GM18519 (cell line): ENCODE measurements at regions not wholly inside any gene's neighbourhood (a gene's known extent, or its start where the extent isn't known, plus 50 kb on each side); places are given as distances from the start of the nearest gene placed in this dataset.

Experiments
- ATAC-seq: cut with Tn5 transposase; IDR thresholded peaks from one replicate; pipeline ENCODE4 v1.9.1; 2021; ENCODE audit warnings: mild to moderate bottlenecking, moderate library complexity; ENCODE audit not compliant: unreplicated experiment, low FRiP score

DNA sequence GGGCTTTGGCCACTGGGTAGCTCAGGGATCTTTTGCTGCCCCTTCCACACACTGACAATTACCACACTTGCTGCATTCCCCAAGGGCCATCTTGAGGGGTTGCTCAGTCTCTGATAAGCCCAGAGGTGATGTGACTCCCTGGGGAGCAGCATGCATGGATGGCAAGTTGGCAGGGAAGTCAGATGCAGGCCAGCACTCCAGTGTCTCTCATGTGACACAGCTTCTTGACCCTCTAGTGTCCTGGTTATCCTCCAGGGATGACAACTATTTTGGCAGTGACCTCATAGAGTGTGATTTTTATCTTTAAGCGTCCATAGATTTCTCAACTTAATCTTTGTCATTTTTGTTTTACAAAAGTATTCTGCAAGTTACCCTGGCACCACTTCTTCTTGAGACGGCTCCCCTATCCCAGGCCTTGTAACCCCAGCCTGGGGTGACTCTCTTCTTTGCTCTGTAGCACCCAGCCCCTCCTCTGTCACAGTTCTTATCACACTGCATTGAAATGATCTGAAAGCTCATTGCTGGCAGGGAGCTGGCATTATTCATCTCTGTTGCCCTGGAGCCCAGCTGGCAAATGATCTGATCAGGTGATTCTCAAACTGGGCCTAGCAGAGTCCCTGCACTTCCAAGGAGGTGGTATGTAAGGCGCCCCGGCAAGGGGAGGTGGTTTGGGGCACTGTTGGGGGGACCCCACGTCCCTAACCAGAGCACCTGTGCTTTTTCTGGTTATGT is 72.6 kb downstream of the TENT5C start:
- ATAC-seq, result no peak

DNA sequence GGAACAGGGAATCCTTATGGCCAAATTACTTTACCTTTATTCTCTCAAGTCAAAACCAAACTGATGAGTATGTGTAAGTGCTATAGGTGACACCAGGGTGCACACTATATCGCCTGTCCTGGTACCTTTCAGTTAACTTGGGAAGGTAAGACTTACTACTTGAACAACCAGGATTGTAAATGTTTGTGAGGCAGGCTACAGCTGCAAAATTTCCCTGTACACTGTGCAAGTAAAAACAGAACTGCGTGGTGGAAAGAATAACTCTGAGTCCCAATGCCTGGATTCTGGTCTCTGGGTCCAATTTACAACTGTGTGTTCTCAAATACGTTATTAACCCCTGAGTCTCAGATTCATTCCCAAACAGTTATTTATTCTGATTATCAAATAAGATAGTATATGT is 73.5 kb downstream of the TENT5C start:
- ATAC-seq, result no peak

DNA sequence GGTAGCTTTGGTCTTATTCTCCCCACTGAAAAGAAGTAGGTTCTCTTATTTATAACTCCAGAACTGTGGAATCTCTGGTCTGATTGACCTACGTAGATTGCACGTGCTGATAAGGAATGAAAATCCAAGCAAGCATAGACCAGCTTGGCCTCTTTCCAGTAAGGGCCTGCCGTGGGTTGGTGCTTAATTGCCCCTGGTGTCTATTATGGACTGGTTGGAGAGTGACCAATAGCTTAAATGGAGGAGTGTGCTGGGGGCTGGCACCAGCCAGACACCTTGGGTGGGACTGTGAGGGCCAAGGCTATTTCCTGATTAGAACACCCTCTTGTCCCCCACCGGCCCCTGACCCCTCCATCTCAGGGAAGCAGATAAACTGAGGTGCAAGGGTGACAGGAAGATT is 74.0 kb downstream of the TENT5C start:
- no peak for ATAC-seq

DNA sequence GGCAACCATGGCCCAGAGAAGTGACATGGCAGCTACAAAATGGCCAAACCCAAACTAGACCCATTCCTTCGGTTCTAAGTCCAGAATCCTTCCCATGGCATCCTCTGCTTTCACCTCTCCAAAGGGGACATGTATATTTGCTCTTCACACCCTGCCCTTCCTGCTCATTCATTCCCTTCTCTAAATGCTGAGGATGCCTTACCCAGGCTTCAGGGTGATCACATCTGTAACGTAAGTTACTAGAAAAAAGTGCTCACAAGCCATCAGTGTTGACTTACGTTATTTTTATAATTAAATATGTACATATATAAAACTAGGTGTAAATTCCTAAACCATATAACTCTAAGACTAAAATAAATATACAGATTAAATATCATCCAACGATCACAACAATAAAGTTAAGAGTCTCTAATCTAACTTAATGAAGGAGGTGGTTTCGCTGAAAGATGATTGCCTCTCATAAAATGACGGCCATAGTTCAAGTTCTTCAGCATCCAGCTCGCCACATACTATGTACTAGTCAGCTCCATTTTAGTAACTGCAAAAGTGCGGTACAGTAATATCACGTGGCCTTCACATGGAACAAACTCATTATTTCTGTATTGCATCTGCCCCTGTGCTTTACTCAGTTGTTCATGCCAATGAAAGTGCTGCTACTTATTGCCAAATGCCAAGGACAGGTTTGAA is 74.6 kb downstream of the TENT5C start:
- no peak for ATAC-seq

DNA sequence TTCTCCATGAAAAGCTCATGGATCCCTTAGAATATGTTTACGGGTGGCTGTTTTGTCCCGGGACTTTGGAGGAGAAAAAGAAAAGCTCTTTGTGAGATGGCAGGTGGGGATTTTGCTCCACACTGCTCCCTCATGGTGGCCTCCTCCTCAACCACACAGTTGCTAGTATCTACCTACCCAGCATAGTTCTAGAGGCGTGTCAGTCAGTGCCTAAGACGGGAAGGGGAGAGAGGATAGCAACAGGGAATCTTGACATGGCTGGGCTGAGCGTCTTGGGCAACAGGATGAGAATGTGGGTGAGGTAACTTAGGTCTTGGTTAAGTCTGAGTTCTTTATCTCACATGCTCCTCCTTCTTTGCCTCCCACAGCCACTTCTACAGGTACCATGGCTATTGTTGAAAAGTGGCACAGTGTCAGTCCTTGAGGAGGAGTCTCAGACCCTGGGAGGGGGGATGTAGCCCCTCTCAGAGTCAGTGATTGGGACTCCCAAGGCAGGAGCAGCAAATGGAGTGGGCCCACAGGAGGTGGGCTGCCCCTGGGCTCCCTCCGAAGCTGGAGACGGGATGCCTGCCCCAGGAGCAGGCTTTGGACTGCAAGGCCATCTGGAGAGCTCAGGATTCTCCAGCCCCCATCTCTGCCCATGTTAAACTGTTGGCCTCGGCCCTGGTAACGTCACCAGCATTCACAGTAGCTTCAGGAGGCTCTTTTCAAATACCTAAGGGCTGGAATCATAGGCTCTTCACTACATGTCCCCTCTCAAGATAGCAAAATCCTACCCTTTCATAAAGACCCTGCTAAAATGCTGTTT is 75.4 kb downstream of the TENT5C start:
- no peak for ATAC-seq

DNA sequence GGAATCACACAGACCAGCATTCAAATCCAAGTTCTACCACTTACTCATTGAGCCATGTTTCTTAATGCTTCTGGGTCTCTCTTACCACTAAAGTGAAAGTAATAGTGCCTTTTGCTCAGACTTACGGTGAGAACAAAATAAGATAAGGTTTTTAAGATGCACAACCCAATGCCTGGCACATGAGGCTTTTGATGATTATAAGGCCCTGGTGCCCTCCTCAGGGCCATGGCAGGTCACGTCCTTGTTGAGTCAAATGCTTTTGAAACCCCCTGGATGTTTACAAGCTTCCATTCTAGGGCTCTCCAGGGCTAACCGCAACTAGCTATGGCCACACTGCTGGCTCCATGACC is 76.0 kb downstream of the TENT5C start:
- ATAC-seq, result no peak

DNA sequence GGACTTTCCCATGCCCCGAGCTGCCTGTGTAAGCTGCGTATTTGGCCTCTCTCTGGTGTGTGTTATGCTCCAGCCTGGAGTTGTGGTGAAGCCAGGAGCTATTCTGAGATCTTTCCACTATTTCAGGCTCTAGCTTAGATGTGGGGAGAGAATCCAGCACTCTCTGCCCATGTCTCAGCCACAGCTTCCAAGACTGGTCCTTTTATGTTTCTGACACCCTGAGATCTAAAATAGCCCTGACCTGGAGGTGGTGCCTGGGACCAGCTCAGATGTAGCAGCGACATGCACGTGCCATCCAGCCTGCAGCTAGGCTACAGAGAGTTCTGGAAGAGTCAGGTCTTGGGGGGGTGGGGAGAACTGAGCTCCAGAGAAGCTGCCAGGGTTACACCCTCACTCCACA is 76.5 kb downstream of the TENT5C start:
- no peak for ATAC-seq

DNA sequence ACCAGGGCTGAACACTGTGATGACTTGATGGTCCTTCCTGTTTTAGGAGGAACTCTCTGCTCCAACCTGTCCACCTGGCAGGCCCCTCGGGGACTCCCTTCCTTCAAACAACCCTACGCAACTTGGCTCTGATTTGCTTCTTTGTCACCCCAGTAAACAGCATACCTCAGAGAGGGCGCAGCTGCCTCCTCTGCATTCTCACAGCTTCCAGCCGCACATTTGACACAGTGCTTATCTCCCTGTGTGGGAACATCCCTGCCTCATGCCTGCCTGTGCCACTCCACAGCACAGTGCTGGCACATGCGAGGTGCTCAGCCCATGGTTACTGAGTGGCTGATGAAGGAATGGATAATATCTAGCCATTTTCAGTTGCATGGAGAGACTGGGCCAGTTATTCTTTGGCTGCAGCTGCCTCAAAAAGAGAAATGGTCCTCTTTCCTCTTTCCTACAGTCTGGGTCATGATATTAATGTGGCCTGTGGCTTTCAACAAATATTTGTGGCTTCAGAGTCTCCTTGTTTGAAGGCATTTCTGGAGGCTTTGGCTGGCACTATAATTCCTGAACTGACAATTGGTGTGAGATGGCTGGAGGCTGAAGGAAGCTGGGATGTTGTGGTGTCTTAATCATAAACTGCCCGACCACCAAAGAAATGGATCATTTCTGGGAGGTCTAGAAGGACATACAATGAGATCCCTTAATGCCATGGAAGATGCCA is 77.9 kb downstream of the TENT5C start:
- ATAC-seq, result no peak

DNA sequence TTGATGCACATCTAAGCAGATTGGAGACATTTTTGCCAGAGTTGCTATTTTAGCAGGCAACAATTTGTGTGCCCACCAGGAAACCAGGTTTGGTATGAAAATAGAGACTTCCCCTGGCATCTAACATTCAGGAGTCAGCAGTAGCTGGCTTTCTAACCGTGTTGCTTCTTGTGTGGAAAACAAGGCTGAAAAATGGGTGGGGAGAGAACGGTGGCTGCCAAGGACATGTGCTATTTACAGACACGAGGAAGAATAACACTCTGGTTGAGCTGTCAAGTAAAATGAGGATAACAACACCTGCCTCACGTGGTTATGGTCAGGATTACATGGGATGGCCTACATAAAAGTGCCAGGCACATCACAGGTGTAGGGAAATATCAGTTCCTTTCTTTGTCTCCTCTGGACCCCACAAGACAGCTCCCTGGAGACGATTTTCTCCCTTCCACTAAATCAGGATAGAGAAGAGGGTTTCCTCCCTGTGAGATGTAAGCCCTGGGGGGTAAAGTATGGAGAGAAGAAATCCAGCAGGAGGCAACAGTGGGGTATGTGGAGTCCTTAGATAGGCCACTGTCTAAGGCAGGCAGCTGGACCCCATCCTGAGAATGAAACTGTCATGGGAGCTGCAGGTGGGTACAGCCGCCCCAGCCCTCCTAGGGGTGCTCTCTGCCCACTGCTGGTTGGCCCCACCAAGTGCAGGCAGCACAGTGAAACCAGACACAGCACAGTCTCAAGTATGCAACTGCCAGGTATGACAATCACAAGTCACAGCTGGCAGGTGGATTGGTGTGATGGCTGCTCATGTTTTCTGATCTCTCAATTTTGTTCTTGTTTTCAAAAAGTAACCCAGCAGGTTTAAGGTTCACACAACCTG is 80.3 kb downstream of the TENT5C start:
- no peak for ATAC-seq

DNA sequence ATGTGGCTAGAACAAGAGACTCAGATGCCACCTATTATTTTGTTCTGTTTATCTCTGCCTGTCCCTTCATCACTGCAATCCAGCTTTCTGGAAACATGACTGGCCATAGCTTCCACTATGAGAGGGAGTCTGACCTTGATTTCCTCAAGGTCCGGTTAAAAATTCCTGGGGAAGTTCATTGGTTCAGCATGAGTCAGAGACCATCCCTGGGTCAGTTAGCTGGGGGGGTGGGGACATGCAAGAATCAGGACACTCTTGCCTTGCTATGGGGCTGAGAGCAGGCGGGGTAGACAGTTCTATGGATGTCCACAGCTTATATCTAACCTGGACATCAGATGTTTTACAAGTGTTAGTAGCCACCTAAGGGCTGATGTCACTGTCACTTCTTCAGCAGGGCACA is 81.1 kb downstream of the TENT5C start:
- ATAC-seq, result no peak

DNA sequence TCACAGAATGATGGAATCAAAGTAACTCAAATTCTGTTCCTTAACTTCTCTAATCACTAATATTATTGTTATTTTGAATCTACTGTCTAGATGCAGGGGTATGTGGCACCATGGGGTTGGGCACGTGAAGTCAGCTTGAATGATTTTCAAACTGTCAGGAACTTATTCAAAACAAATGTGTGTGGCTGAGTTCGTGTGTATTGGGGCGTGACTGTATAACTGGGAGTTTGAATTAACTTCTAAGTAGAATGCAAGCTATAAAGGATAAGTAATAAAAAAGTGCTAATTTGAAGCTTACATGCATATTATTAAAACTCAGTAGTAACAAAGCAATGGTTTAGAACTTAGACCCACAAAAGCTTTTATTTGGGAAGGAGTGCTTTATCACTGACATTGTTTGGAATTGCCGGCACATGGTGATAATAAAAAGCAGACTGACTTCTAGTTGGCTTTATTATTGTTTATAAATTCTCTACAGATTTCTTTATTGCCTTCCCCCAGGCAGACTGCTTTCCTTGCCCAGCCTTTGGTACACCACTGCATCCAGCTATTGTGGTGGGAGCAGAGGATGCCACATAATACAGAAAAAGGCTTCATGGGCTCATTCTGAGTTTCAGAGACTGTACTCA is 84.3 kb downstream of the TENT5C start:
- ATAC-seq, result no peak

DNA sequence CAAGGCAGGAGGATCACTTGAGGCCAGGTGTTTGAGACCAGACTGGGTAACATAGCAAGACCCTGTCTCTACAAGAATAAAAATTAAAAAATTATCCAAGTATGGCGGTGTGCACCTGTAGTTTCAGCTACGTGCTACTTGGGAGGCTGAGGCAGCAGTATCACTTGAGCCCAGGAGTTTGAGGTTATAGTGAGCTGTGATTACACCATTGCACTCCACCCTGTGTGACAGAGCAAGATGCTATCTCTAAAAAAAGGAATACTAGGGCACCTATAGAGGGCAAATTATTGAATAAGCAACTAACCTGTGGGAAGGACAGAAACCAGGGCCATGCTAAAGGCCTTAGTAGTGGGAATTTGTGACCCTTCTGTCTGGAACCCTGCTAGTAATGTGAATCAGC is 86.1 kb downstream of the TENT5C start:
- ATAC-seq, result no peak

DNA sequence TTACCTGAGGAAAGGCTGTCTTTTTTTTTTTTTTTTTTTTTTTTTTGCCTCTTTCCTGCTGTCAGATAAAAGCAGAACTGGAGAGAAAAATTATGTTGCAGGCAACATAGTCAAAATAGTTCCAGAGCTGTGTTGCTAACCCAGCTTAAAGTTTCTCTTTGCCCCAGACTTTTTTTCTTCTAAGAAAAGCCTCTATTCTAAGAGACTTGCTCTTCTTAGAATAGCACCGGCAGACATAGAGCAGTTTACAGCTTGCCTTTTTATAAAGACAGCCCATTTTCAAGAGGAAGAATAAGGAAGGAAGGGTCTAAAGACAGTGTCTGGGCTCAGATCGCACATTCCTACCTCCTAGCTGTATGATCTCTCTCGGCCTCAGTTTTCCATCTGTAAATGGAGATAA is 88.7 kb downstream of the TENT5C start:
- ATAC-seq, result no peak

DNA sequence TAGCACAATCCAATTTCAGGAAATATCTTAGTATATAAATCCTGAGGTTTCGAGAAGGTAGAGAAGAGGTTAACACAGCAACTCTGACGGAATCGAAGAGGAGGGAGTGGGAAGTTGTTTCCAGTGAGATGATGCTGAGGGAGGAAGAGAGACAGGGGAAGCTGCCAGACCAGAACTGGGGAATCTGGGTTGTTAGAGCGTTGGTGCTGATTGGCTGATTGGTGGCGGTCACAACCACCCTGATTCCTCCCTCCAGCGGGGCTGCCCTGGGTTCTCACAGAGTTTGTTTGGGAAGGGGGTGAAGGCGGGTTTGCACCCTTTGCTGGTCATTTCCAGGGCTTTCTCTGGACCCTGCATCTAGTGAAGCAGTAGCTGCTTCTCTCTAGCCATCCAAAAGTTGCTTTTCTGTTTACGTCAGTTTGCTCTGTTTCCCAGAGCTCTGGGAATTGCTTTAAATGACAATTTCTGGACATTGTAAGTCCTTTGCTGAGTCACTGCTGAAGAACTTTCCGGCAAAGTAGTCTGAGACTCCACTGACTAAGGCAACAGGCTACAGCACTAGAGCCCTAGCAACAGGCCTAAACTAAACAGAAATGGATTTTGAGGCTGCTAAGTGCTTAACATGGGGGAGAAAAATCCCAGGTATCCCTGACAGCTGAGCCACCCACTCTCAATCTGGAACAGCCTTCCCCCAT is 90.1 kb downstream of the TENT5C start:
- no peak for ATAC-seq

DNA sequence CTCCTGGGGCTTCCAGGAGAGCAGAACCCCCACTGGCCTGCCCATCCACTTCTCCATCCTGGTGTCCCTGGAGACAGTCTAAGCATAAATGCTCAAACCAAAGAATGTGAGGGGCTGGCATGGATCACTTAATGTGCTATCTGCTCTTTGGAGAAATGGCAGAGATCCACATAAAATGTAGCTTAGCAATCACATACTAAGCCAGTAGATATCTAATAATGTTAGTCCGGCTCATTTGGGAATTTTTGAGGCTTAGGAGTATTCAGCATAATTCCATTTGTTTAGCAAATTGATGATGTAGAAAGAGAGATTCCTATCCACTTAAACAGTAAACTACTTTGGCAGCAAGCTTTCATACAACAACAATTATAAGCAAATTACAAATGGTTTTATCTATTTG is 90.7 kb downstream of the TENT5C start:
- no peak for ATAC-seq

DNA sequence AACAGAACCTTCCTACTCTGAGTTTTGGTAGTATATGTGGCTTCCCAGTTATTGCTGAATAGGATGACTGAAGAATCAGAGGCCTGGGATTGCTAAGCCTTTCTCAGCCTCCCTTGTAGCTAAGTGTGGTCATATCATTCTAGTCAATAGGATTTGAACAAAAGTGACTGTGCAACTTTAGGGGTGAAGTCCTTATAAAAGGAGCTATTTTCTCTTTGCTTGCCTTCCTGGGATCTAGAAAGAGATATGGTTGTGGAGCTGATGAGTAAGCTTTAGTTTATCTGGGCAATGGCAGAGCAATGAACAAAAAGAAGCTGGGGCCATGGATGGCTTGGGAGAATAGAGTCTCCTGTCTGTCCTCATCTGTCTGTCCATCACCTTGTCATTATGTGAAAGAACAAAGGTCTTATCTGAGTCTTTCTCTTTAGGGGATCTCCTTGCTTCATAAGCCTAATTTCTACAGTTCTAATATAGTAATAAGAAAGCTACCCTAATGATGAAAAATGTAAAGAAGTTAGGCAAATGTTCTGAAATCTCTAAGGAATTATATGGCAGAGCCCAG is 91.5 kb downstream of the TENT5C start:
- no peak for ATAC-seq

DNA sequence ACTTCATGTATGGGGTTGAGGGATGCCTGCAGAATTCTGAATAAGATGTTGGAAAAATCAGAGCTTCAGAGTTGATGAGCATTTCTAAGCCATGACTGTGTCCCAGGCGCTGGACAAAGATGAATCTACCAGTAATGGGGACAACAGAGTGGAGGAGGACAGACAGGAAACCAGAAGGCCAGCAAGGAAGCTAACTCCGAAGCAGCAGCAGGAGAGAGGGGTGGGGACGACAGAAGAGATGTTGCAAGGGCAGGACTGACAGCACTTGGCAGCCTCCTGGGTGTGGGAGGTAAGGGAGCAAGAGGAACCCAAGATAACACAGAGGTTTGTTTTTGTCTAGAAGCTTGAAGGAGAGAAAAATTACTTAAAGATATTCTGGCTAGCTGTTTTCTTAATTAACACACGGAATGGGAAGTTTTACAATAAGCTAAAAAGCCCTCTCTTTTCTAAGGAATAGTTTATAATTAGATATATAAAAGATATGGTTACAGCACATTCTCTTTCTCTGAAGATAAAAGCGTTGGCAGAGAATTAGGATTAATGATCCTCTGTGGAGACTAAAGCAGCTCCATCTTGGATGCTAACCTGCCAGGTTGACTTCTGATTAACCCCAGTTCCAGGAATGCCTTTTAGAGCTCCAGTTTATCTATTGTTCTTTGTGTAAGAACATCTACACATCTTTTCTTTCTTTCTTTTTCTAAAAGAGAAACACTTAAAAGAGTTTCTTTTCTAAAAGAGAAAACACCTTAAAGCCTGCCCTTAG is 92.7 kb downstream of the TENT5C start:
- no peak for ATAC-seq

DNA sequence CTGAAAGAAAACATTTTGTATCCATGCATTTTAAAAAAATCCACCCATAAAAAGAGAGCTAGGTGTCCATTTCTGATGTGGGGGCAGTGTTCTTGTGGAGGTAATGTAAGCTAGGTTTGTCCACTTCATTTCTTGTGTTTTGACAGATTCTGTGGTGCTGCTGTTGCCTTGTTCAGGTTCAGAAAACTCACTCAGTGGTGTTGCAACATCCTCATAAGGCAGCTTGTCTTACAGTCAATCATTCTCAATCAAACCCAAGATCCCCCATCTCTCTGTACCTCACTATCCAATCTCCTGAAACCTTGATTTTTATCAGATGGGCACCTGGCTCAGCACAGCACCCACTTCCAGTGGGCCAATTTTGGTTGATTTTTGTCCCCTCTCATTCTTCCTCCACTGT is 94.1 kb downstream of the TENT5C start:
- ATAC-seq, result no peak
